A549 (cell line): ENCODE measurements at regions not wholly inside any gene's neighbourhood (a gene's known extent, or its start where the extent isn't known, plus 50 kb on each side); places are given as distances from the start of the nearest gene placed in this dataset.

ENCODE experiments used
- ATAC-seq, 2 experiments: fragments of 200-7000 bp in 1 of 2; fragments of >200 bp in 1 of 2; cut with Nextera tagmentation in 1 of 2; cut with Tn5 transposase in 1 of 2; 3 replicates each; pipeline versions ENCODE4 v1.8.0 to v1.9.1; 2018 to 2020; ENCODE audit warnings: mild to moderate bottlenecking in 1 of 2, moderate library complexity in 1 of 2
- CTCF ChIA-PET: fragments of 300-600 bp; sonication (Branson Sonifier 250); formaldehyde crosslinking; extraction: SDS; loops from one replicate; lab custom pipeline; 2021; ENCODE audit warnings: antibody characterized with exemption, inconsistent platforms; lab: Yijun Ruan, JAX
- POLR2A ChIA-PET: fragments of 350-600 bp; formaldehyde crosslinking; extraction: SDS; loops from one replicate; lab custom pipeline; 2021; ENCODE audit warnings: antibody characterized with exemption, inconsistent platforms; lab: Yijun Ruan, JAX
- DNase-seq, 2 experiments: peaks; one replicate each; pipeline versions ENCODE4 v3.0.0 to v3.0.0-alpha.2; 2011 to 2016; ENCODE audit warnings: low read depth in 1 of 2, low spot score in 1 of 2
- FAIRE-seq: peaks from 2 replicates; lab custom pipeline; 2011; peaks lifted over from hg19 to GRCh38; lab: Jason Lieb, UNC
- H3K27ac ChIP-seq, 2 experiments: fragments of >200 bp; sonication (Bioruptor Twin); formaldehyde crosslinking; 3 replicates each; pipeline ENCODE4 v1.5.1; 2016 to 2017
- H3K4me1 ChIP-seq: fragments of >200 bp; sonication (Bioruptor Twin); formaldehyde crosslinking; 3 replicates; pipeline ENCODE4 v1.6.1; 2016
- H3K4me2 ChIP-seq: fragments of >200 bp; sonication (Bioruptor Twin); formaldehyde crosslinking; 3 replicates; pipeline ENCODE4 v1.6.1; 2016
- H3K4me3 ChIP-seq: fragments of >200 bp; sonication (Bioruptor Twin); formaldehyde crosslinking; 3 replicates; pipeline ENCODE4 v1.5.1; 2016
- H3K9me3 ChIP-seq: fragments of >200 bp; sonication (Bioruptor Twin); formaldehyde crosslinking; 3 replicates; pipeline ENCODE4 v1.6.1; 2016
- CBX2 ChIP-seq: fragments of 200-600 bp; sonication (generic); IDR thresholded peaks from 2 replicates; pipeline ENCODE4 v1.6.1; 2016; ENCODE audit warnings: low read depth, mild to moderate bottlenecking, borderline replicate concordance
- EP300 ChIP-seq, 2 experiments: fragments of >200 bp; sonication (Bioruptor Twin); formaldehyde crosslinking; IDR thresholded peaks; 2 replicates in 1 of 2; 3 replicates in 1 of 2; pipeline ENCODE4 v1.6.1; 2016 to 2017
- ESRRA ChIP-seq: fragments of 150-350 bp; IDR thresholded peaks from 2 replicates; pipeline ENCODE4 v1.6.1; 2014; ENCODE audit warnings: mild to moderate bottlenecking, low read length, borderline replicate concordance
- FOXS1 ChIP-seq: fragments of 250-450 bp; sonication (Bioruptor Pico); IDR thresholded peaks from 2 replicates; pipeline ENCODE4 v1.5.0; 2020; ENCODE audit warnings: mild to moderate bottlenecking, moderate library complexity
- GATA3 ChIP-seq: IDR thresholded peaks from 2 replicates; pipeline ENCODE4 v1.6.1; 2012; ENCODE audit warnings: borderline replicate concordance
- HDAC2 ChIP-seq: fragments of 200-600 bp; sonication (generic); IDR thresholded peaks from 2 replicates; pipeline ENCODE4 v1.6.1; 2016
- HEYL ChIP-seq: fragments of 250-450 bp; sonication (Bioruptor Pico); IDR thresholded peaks from 2 replicates; pipeline ENCODE4 v1.8.0; 2021; ENCODE audit warnings: mild to moderate bottlenecking, moderate library complexity
- HOXA7 ChIP-seq: fragments of 250-450 bp; sonication (Bioruptor Pico); IDR thresholded peaks from 2 replicates; pipeline ENCODE4 v1.5.0; 2020; ENCODE audit warnings: mild to moderate bottlenecking, moderate library complexity
- HOXB13 ChIP-seq: fragments of 250-450 bp; sonication (Bioruptor Pico); IDR thresholded peaks from 2 replicates; pipeline ENCODE4 v1.5.0; 2020; ENCODE audit warnings: low read depth, mild to moderate bottlenecking, moderate library complexity
- HOXB5 ChIP-seq: fragments of 250-450 bp; sonication (Bioruptor Pico); IDR thresholded peaks from 2 replicates; pipeline ENCODE4 v1.5.0; 2020; ENCODE audit warnings: mild to moderate bottlenecking, moderate library complexity
- JUNB ChIP-seq: fragments of >200 bp; sonication (Bioruptor Twin); formaldehyde crosslinking; IDR thresholded peaks from 2 replicates; pipeline ENCODE4 v1.6.1; 2016
- KDM5A ChIP-seq: fragments of 200-600 bp; sonication (generic); IDR thresholded peaks from 2 replicates; pipeline ENCODE4 v1.6.1; 2016; ENCODE audit warnings: antibody characterized with exemption, mild to moderate bottlenecking
- MAFK ChIP-seq: fragments of 450-650 bp; IDR thresholded peaks from 2 replicates; pipeline ENCODE4 v1.6.1; 2014; ENCODE audit not compliant: partially characterized antibody
- MAZ ChIP-seq: fragments of 150-350 bp; IDR thresholded peaks from 2 replicates; pipeline ENCODE4 v1.6.1; 2014; ENCODE audit warnings: antibody characterized with exemption, low read depth, low read length, borderline replicate concordance
- NR3C1 ChIP-seq: fragments of >200 bp; sonication (Bioruptor Twin); formaldehyde crosslinking; IDR thresholded peaks from 3 replicates; pipeline ENCODE4 v1.6.1; 2017
- POLR2AphosphoS2 ChIP-seq: conservative IDR thresholded peaks from 2 replicates; pipeline ENCODE4 v1.6.1; 2012; ENCODE audit warnings: low read length, improper control_type of control experiment, inconsistent platforms
- RAD21 ChIP-seq, 2 experiments: fragments of >200 bp in 1 of 2; sonication (Bioruptor Twin) in 1 of 2; formaldehyde crosslinking in 1 of 2; IDR thresholded peaks in 1 of 2; conservative IDR thresholded peaks in 1 of 2; 2 replicates in 1 of 2; 3 replicates in 1 of 2; pipeline ENCODE4 v1.6.1; 2012 to 2018; ENCODE audit warnings: inconsistent platforms in 1 of 2
- RARB ChIP-seq: fragments of 250-450 bp; sonication (Bioruptor Pico); IDR thresholded peaks from 2 replicates; pipeline ENCODE4 v1.8.0; 2021; ENCODE audit warnings: mild to moderate bottlenecking, moderate library complexity
- RFX5 ChIP-seq: fragments of 450-650 bp; IDR thresholded peaks from 2 replicates; pipeline ENCODE4 v1.7.1; 2014; ENCODE audit warnings: antibody characterized with exemption, mild to moderate bottlenecking, moderate library complexity
- SMC3 ChIP-seq: fragments of >200 bp; sonication (Bioruptor Twin); formaldehyde crosslinking; IDR thresholded peaks from 3 replicates; pipeline ENCODE4 v1.6.1; 2018; ENCODE audit warnings: inconsistent platforms
- ZC3H11A ChIP-seq: fragments of 450-650 bp; IDR thresholded peaks from 2 replicates; pipeline ENCODE4 v1.6.1; 2014; ENCODE audit warnings: antibody characterized with exemption, mild to moderate bottlenecking
- ZNF302 ChIP-seq: fragments of 250-450 bp; sonication (Bioruptor Pico); IDR thresholded peaks from 2 replicates; pipeline ENCODE4 v1.9.0; 2021; ENCODE audit warnings: inconsistent platforms, mild to moderate bottlenecking, moderate library complexity
- ZSCAN20 ChIP-seq: fragments of 250-450 bp; sonication (Bioruptor Pico); IDR thresholded peaks from 2 replicates; pipeline ENCODE4 v1.8.0; 2022; ENCODE audit warnings: mild to moderate bottlenecking, moderate library complexity
- WGBS: methylation state at CpG from one replicate; pipeline ENCODE4 v1.1.6; 2017; ENCODE audit errors: missing lambda C conversion rate; 5-methylcytosine and 5-hydroxymethylcytosine counted together
- TF ChIP-seq, protein P1 (sequence below): fragments of >200 bp; sonication (Bioruptor Twin); formaldehyde crosslinking; IDR thresholded peaks from 3 replicates; pipeline ENCODE4 v1.5.1; 2016
- TF ChIP-seq, protein P2 (sequence below): fragments of 450-650 bp; IDR thresholded peaks from 2 replicates; pipeline ENCODE4 v1.6.1; 2014; ENCODE audit warnings: antibody characterized with exemption
- TF ChIP-seq, protein P3 (sequence below): fragments of 200-600 bp; sonication (generic); IDR thresholded peaks from 2 replicates; pipeline ENCODE4 v1.6.1; 2016; ENCODE audit warnings: antibody characterized with exemption, mild to moderate bottlenecking, moderate library complexity
- TF ChIP-seq, protein P4 (sequence below): IDR thresholded peaks from 2 replicates; pipeline ENCODE4 v1.6.1; 2012; ENCODE audit warnings: low read depth, borderline replicate concordance

DNA sequence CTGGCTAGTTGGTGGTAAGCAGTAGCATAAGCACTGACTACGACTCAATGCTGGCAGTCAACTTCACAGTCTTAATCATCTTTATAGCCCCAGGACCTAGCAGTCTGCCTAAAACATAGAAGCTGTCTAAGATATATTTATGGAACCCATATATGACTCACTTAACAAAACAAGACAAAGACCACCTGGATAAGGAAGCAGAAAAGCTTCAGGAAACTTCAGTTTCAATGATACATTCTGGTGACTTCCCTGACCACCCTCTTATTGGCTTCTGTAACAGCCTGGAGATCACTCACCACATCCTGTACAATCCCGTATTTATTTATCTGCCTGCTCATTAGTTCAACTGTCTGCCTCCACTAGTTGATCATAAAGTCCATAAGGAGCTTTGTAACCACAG, 95.5 kb downstream of the PMP22 start:
- CTCF ChIA-PET: interaction anchor here (1.6 to 5.6 kb wide), 4 partner anchors 9 to 79 kb away, joined by 3 to 38 read pairs (median 5); no protein-coding TSS in a partner anchor
- TF ChIP-seq, protein P1, sequence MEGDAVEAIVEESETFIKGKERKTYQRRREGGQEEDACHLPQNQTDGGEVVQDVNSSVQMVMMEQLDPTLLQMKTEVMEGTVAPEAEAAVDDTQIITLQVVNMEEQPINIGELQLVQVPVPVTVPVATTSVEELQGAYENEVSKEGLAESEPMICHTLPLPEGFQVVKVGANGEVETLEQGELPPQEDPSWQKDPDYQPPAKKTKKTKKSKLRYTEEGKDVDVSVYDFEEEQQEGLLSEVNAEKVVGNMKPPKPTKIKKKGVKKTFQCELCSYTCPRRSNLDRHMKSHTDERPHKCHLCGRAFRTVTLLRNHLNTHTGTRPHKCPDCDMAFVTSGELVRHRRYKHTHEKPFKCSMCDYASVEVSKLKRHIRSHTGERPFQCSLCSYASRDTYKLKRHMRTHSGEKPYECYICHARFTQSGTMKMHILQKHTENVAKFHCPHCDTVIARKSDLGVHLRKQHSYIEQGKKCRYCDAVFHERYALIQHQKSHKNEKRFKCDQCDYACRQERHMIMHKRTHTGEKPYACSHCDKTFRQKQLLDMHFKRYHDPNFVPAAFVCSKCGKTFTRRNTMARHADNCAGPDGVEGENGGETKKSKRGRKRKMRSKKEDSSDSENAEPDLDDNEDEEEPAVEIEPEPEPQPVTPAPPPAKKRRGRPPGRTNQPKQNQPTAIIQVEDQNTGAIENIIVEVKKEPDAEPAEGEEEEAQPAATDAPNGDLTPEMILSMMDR: no peak
- TF ChIP-seq, protein P2, sequence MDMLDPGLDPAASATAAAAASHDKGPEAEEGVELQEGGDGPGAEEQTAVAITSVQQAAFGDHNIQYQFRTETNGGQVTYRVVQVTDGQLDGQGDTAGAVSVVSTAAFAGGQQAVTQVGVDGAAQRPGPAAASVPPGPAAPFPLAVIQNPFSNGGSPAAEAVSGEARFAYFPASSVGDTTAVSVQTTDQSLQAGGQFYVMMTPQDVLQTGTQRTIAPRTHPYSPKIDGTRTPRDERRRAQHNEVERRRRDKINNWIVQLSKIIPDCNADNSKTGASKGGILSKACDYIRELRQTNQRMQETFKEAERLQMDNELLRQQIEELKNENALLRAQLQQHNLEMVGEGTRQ: no peak
- TF ChIP-seq ZC3H11A (no peak), SMC3 (no peak), HEYL (CRISPR knock-in tag) (no peak), RAD21 (conservative IDR thresholded peaks at IDR 0.05 in 1 of 2, IDR thresholded peaks at IDR 0.05 in 1 of 2) (no peak), HOXB5 (no peak), RFX5 (no peak), POLR2AphosphoS2 (no peak), JUNB (no peak), MAZ (no peak), EP300 (IDR thresholded peaks at IDR 0.05) (no peak), RARB (CRISPR knock-in tag) (no peak), HOXA7 (CRISPR knock-in tag) (no peak), NR3C1 (no peak)
- TF ChIP-seq, all 56 proteins: peak for 0
- FAIRE-seq: peak; percentile 18
- WGBS: 20% methylated on average over 2 of the region's 2 CpGs
- Histone ChIP-seq H3K4me3 (no peak overlapping the region), H3K4me1 (no peaks in the 10 kb centered on the region), H3K4me2 (no peak overlapping the region), H3K27ac (no peak overlapping the region), H3K9me3 (no peaks in the 10 kb centered on the region)
- POLR2A ChIA-PET: interaction anchor here (0.6 kb wide), 1 partner anchor 242 kb away, joined by 5 read pairs; no protein-coding TSS in a partner anchor
- DNase-seq: no peak
- ATAC-seq: no peak

DNA sequence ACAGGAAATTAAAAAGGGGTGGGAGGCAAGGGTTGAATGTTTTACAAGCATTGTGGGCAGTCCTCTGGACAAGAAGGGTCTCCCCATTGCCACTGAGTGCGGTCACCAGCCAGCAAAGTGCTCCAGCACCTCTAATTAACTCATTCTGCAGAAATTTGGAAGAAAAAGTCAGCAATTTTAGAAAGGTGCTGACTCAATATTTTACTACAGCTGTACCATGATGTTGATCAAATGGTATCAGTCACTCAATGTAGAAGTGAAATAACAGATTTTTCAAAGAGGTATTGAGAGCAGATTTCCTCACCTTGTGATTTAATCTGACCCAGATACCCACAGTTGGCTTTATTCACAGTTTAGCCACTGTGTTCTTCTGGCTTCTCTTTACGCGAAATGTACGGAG, 96.7 kb downstream of the PMP22 start:
- no peaks in the 10 kb centered on the region for H3K9me3 ChIP-seq
- H3K4me2 ChIP-seq: no peak overlapping the region
- ChIA-PET POLR2A (no interaction called here), CTCF (interaction anchor here (1.3 to 5.6 kb wide), 2 partner anchors 11 to 350 kb away, joined by 3 to 38 read pairs; no protein-coding TSS in a partner anchor)
- H3K4me1 ChIP-seq: no peaks in the 10 kb centered on the region
- 75% methylated on average over 4 of the region's 4 CpGs for WGBS
- no peak for DNase-seq
- no peak overlapping the region for H3K4me3 ChIP-seq
- FAIRE-seq: no peak
- TF ChIP-seq MAFK (peak; percentile 53), CBX2 (no peak)
- no peak for ATAC-seq
- H3K27ac ChIP-seq: no peak overlapping the region

DNA sequence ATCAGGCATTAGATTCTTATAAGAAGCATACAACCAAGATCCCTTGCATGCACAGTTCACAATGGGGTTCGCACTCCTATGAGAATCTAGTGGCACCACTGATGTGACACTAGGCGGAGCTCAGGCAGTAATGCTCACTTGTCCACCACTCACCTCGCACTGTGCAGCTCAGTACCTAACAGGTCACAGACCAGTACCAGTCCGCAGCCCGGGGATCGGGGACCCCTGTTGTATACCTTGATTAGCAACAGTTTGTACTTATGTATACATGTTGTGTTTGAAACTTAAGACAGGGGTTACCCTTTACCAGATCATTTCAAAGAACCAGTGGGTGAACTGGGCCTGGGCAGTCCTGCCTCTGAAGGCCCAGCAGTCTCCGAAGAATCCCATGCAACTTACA, 103.7 kb downstream of the PMP22 start:
- H3K4me3 ChIP-seq: no peak overlapping the region
- no peak for FAIRE-seq
- no peak for DNase-seq
- no peak overlapping the region for H3K27ac ChIP-seq
- H3K4me2 ChIP-seq: no peak overlapping the region
- WGBS: 49% methylated on average over 7 of the region's 7 CpGs
- ChIA-PET POLR2A (no interaction called here), CTCF (interaction anchor here (0.5 to 1.2 kb wide), 2 partner anchors 9 to 19 kb away, joined by 4 to 6 read pairs; no protein-coding TSS in a partner anchor)
- no peak for TF ChIP-seq GATA3
- TF ChIP-seq HOXB13 (CRISPR knock-in tag): no peak
- TF ChIP-seq, protein P3, sequence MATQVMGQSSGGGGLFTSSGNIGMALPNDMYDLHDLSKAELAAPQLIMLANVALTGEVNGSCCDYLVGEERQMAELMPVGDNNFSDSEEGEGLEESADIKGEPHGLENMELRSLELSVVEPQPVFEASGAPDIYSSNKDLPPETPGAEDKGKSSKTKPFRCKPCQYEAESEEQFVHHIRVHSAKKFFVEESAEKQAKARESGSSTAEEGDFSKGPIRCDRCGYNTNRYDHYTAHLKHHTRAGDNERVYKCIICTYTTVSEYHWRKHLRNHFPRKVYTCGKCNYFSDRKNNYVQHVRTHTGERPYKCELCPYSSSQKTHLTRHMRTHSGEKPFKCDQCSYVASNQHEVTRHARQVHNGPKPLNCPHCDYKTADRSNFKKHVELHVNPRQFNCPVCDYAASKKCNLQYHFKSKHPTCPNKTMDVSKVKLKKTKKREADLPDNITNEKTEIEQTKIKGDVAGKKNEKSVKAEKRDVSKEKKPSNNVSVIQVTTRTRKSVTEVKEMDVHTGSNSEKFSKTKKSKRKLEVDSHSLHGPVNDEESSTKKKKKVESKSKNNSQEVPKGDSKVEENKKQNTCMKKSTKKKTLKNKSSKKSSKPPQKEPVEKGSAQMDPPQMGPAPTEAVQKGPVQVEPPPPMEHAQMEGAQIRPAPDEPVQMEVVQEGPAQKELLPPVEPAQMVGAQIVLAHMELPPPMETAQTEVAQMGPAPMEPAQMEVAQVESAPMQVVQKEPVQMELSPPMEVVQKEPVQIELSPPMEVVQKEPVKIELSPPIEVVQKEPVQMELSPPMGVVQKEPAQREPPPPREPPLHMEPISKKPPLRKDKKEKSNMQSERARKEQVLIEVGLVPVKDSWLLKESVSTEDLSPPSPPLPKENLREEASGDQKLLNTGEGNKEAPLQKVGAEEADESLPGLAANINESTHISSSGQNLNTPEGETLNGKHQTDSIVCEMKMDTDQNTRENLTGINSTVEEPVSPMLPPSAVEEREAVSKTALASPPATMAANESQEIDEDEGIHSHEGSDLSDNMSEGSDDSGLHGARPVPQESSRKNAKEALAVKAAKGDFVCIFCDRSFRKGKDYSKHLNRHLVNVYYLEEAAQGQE: no peak
- TF ChIP-seq, protein P4, sequence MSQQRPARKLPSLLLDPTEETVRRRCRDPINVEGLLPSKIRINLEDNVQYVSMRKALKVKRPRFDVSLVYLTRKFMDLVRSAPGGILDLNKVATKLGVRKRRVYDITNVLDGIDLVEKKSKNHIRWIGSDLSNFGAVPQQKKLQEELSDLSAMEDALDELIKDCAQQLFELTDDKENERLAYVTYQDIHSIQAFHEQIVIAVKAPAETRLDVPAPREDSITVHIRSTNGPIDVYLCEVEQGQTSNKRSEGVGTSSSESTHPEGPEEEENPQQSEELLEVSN: no peak
- TF ChIP-seq KDM5A: no peak
- no peak for TF ChIP-seq ZSCAN20
- TF ChIP-seq, protein P1: no peak
- TF ChIP-seq ZNF302 (CRISPR knock-in tag): no peak
- TF ChIP-seq ESRRA: no peak
- TF ChIP-seq HDAC2: no peak
- no peak for TF ChIP-seq SMC3
- TF ChIP-seq FOXS1 (CRISPR knock-in tag): no peak
- no peaks in the 10 kb centered on the region for H3K4me1 ChIP-seq
- no peak for ATAC-seq
- H3K9me3 ChIP-seq: 0 out of 3 replicates have a peak, but pooled peaks cover 2% of the 10 kb centered on the region
